Activated CD8-positive, alpha-beta memory T cell treated with anti-CD3 and anti-CD28 coated beads for 4 hours (primary cell): ENCODE measurements at regions not wholly inside any gene's neighbourhood (a gene's known extent, or its start where the extent isn't known, plus 50 kb on each side); places are given as distances from the start of the nearest gene placed in this dataset.
"Not testable (repeated sequence)": the region's sequence is repeated elsewhere in the genome, so short reads cannot be mapped to it uniquely, and the experiment has no call there.

Experiments used
- DNase-seq, 2 donors: peaks; one replicate each; pipeline ENCODE4 v3.0.0-alpha.2; 2020; ENCODE audit warnings: low read depth in 2 of 2

GRCh38 chr1:221256773-221257172, 377.5 kb downstream of the HLX start:
- no peak for DNase-seq

DNA sequence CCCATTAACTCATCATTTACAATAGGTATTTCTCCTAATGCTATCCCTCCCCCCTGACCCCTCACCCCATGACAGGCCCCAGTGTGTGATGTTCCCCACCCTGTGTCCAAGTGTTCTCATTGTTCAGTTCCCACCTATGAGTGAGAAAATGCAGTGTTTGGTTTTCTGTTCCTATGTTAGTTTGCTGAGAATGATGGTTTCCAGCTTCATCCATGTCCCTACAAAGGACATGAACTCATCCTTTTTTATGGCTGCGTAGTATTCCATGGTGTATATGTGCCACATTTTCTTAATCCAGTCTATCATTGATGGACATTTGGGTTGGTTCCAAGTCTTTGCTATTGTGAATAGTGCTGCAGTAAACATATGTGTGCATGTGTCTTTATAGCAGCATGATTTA, 378.3 kb downstream of the HLX start:
- DNase-seq: not testable (repeated sequence)

GRCh38 chr1:221262677-221263076, 383.4 kb downstream of the HLX start:
- DNase-seq: not testable (repeated sequence)

DNA sequence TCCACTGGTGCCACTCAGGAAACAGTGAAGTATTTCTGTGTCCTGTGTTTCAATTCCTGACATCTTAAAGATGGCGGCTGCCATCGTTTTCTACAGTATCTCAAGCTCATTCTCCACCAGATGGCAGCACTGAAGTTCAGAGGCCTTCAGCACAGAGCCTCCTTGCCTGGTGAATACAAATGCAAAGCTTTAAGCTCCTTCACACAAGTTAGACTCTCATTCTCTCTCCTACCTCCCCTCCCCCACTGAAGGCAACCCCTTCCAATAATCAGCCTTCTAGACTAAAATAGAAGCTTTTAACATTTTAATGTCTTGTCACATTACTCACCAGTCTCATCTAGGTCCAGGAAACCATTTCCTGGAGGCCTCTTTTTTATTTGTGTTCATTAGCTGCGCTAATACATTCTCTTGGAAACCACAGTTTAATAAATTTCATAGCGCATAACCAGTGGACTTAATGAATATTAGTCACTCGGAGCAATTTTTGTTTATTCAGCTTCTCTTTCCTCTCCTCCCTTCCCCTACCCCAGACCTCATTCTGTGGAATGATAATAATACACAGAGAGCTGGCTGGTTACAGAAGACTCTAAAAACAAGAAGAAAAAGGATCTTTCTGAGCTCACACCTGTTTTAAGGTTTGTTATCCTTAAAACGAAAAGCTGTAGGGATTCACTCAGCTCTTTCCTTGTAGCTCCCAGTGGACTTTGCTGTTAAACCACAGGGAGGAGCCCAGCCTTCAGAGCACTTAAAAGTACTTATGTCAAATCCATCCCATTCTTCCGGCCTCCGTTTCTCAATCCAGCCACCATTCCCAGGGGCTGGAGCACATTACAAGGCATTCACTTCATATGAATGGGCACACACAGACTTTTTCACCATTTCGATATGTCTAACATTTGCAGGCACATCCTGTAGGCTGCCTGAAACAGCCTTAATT, 384.9 kb downstream of the HLX start:
- DNase-seq: no peak

DNA sequence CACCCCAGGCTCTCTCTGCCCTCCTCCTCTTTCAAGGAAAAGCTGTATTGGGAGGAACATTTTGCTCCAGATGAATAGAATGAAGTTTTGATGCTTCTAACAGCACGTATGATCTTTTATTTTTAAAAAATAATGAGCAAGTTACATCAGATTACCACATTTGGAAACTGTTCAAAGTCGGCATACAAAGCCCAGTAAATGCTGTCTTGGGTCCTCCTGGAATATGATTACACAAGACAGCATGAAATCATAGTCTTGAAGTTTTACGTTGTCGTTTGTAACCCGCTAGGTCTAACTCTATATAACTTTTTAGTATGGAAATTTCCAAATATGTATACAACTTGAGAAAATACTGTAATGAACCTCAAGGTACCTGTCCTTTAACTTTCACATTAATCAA, 385.6 kb downstream of the HLX start:
- no peak for DNase-seq

GRCh38 chr1:221268295-221268694, 389.1 kb downstream of the HLX start:
- DNase-seq: no peak

DNA sequence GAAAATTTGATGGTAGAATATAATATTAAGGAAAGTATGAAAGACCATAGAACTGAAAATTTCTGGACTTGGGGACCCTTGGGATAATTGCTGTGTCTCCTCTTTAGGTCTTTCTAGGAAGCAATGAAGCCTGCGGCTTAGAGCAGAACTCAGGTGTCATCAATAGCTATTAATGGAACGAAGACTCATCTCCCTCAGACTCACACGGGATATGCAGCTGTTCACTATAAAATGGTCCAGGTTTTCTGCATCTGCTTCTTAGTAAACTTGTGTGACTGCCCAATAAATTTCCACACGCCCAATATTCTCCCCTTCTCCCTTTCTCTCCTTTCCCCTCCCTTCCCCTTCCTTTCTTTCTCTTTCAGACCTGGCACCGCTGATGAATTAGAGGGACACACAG, 392.5 kb downstream of the HLX start:
- no peak for DNase-seq

DNA sequence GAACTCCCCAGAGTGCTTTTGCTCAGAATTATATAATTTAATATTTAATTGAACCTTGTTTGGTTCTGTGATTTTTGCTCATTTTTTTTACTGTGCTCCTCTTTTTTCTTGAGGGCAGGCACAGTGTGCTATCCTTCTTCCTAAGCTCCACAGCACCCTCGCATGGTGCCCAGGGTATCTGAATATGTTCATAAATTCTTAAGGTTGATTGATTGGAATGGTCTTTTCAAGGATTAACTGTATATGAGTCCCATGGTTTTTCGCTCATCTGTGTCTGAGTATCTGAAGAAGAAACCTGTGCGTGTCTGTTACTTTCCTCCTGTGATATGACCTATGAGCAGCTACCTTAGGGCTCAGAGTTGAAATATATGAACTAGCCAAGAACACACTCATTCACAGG, 393.7 kb downstream of the HLX start:
- no peak for DNase-seq

GRCh38 chr1:221274373-221274772, 395.1 kb downstream of the HLX start:
- DNase-seq: no peak

DNA sequence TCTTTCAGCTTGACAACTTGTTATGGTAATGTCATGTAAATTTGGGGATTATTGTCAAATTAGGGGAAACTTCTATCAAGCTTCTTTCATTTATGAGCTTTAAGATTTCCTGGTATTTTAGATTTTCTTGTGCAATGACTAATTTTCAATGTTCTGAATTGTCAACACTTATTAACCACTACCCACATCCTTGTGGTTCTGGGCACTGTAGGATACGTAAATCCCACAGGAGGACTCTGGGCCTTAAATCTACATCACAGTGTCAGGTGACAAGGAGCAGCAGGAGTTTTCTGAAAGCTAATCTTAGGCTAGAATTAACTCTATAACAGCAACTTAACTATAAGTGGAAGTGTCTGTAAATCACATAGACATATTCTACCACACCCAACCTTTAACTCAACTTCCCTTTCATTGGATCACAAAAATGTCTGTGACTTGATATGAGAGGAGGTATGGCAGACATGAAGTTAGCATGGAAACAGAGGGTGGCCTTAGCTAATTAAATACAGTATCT, 397.7 kb downstream of the HLX start:
- no peak for DNase-seq

GRCh38 chr1:221279146-221279545, 399.9 kb downstream of the HLX start:
- no peak for DNase-seq

GRCh38 chr1:221283532-221283931, 404.3 kb downstream of the HLX start:
- no peak for DNase-seq

- DNase-seq: no peak
Observed at GRCh38 chr1:221284028-221284427, 404.8 kb downstream of the HLX start.

- not testable (repeated sequence) for DNase-seq
Observed at GRCh38 chr1:221284991-221285390, 405.7 kb downstream of the HLX start.

DNA sequence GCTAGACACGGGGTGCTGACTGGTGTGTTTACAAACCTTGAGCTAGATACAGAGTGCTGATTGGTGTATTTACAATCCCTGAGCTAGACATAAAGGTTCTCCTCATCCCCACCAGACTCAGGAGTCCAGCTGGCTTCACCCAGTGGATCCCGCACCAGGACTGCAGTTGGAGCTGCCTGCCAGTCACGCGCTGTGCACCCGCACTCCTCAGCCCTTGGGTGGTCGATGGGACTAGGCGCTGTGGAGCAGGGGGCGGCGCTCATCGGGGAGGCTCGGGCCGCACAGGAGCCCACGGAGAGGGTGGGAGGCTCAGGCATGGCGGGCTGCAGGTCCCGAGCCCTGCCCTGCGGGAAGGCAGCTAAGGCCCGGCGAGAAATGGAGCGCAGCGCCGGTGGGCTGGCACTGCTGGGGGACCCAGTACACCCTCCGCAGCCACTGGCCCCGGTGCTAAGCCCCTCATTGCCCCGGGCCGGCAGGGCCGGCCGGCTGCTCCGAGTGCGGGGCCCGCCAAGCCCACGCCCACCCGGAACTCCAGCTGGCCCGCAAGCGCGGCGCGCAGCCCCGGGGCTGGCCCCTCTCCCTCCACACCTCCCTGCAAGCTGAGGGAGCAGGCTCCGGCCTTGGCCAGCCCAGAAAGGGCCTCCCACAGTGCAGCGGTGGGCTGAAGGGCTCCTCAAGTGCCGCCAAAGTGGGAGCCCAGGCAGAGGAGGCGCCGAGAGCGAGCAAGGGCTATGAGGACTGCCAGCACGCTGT, 406.4 kb downstream of the HLX start:
- not testable (repeated sequence) for DNase-seq

GRCh38 chr1:221286399-221286798, 407.2 kb downstream of the HLX start:
- no peak for DNase-seq

DNA sequence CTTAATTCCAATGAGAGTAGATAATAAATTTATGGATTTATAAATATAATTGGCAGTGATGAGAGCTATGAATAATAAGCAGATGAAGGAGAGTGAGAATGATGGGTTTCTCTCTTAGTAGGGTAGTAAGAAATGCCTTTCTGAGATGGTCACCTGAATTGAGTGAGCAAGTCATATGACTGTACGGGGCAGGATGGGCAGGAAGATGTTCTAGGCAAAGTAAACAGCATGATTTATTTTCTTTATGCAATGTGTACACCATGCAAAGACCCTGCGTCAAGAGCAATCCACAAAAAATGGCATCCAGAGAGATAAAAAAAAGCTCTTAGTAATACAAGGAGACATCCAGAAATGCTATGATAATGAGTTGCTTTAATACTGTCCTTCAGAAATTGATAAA, 409.9 kb downstream of the HLX start:
- DNase-seq: no peak

DNA sequence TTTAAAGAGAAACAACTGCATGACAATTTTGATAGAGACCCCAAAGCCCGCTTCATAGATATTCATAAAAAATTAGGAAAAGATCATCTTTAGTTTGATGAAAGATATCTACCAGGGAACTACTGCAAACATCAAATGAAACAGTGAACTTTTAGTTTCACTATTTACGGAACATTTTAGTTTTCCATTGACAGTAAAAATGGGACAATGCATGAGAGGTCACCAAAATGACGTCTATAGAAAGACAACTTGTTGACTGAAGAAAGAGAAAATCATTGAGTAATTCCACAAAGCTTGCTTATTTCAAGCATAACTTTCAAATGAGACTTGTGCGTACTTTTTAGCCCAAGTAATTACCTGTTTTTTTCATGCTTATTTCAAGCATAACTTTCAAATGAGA, 411.4 kb downstream of the HLX start:
- no peak for DNase-seq

GRCh38 chr1:221291113-221291512, 411.9 kb downstream of the HLX start:
- DNase-seq: no peak

DNA sequence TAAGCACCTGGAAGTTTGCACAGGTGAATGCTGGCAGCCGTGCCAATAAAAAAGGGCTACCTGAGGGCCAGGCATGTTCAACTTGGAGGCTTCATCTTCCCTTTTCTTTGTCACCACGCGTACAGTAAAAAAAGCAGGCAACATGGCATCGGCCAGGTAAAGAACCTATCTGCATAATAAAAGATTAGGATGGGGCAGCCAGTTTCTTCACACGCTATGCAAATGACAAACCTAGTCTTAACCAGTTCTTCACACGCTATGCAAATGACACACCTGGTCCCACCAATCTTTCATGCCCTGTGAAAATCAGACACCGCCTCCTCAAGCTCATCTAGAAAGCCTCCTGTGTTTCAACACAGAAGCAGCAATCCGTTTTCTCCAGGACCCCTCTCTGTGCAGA, 413.4 kb downstream of the HLX start:
- DNase-seq: no peak

DNA sequence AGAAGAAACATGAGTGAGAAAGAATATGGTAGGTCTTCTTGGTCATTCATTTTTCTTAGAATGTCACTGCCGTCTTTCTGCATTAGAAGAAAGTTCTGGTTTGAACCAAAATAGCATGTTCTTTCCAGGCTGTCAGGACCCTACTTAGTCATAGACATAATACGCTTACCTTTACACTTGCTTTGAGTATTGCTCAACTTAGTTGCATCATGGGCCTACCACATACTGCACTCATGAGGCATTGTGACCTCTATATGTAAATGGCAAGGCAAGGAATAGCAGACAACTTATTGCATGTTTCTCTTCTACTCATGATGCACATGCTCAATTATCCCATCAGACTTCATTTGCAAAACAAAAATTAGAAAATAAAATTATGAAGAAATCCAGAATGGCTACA, 415.0 kb downstream of the HLX start:
- no peak for DNase-seq

DNA sequence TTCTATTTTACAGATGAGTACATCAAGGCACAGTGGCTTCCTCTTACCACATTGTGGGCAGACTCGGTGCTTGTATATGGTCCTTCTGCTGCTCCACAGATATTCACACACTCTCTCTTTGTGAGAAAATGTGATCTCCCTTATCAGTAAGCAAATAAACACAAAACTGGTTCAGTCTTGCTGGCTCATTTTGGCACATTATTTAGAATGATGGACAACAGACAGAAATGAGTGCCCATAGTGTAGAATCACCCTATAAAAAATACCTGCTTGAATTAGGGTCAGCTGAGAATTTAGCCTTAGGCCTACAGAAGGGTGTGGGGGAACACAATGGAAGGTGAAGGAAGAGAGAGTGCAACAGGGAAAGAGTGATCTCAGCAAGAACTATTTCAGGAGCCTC, 423.1 kb downstream of the HLX start:
- DNase-seq: no peak

GRCh38 chr1:221302810-221303209, 423.6 kb downstream of the HLX start:
- DNase-seq: no peak
